ENCODE measurements at regions not wholly inside any gene's neighbourhood (a gene's known extent, or its start where the extent isn't known, plus 50 kb on each side); places are given as distances from the start of the nearest gene placed in this dataset.

GRCh38 chr6:22098601-22099031 lies 198.2 kb downstream of the PRL start:
- no peak overlapping the region for H3K27ac ChIP-seq (ENCODE audit: low read depth in 1 of 2, low read length in 1 of 2)
- H3K4me3 ChIP-seq: no peak overlapping the region
- H3K9ac ChIP-seq (ENCODE audit: insufficient read depth in 1 of 2, low read length in 2 of 2): no peak overlapping the region
- H3K9me3 ChIP-seq (ENCODE audit: control insufficient read depth in 4 of 4, insufficient read depth in 3 of 4, low read length in 3 of 4): no peaks in the 10 kb centered on the region
- peaks cover 0 to 33% (median 0%) of the 10 kb centered on the region in 5 donors for H3K4me1 ChIP-seq (ENCODE audit: control insufficient read depth in 5 of 5, insufficient read depth in 5 of 5, low read length in 5 of 5)
- H3K36me3 ChIP-seq (ENCODE audit: control insufficient read depth in 4 of 4, insufficient read depth in 4 of 4, low read length in 4 of 4): no peaks in the 10 kb centered on the region
- no peak for ATAC-seq (ENCODE audit: insufficient read depth, low FRiP score)
- peak in 2 of 3 donors; percentile 83 to 85 for DNase-seq
- no peak for TF ChIP-seq CTCF (IDR thresholded peaks at IDR 0.05; ENCODE audit: control extremely low read depth, extremely low read depth)
- no peaks in the 10 kb centered on the region for H3K27me3 ChIP-seq (ENCODE audit: control insufficient read depth in 3 of 3, insufficient read depth in 3 of 3, low read length in 2 of 3)

- no peak for TF ChIP-seq CTCF (IDR thresholded peaks at IDR 0.05; ENCODE audit: control extremely low read depth, extremely low read depth)
- Histone ChIP-seq H3K4me1 (ENCODE audit: control insufficient read depth in 5 of 5, insufficient read depth in 5 of 5, low read length in 5 of 5) (peaks cover 0 to 33% (median 0%) of the 10 kb centered on the region in 5 donors), H3K36me3 (ENCODE audit: control insufficient read depth in 4 of 4, insufficient read depth in 4 of 4, low read length in 4 of 4) (no peaks in the 10 kb centered on the region), H3K9me3 (ENCODE audit: control insufficient read depth in 4 of 4, insufficient read depth in 3 of 4, low read length in 3 of 4) (no peaks in the 10 kb centered on the region), H3K27me3 (ENCODE audit: control insufficient read depth in 3 of 3, insufficient read depth in 3 of 3, low read length in 2 of 3) (no peaks in the 10 kb centered on the region), H3K4me3 (no peak overlapping the region), H3K9ac (ENCODE audit: insufficient read depth in 1 of 2, low read length in 2 of 2) (no peak overlapping the region), H3K27ac (ENCODE audit: low read depth in 1 of 2, low read length in 1 of 2) (no peak overlapping the region)
- DNase-seq (peak in 1 of 3 donors; percentile 28), ATAC-seq (ENCODE audit: insufficient read depth, low FRiP score) (no peak)
- 71 to 79% methylated on average over 7 of the region's 7 CpGs for WGBS, 2 donors
These were observed 197.6 kb downstream of the PRL start for GRCh38 chr6:22099231-22099630.

GRCh38 chr6:22099923-22100322 lies 196.9 kb downstream of the PRL start:
- Histone ChIP-seq H3K9me3 (ENCODE audit: control insufficient read depth in 4 of 4, insufficient read depth in 3 of 4, low read length in 3 of 4) (no peaks in the 10 kb centered on the region), H3K4me3 (no peak overlapping the region), H3K27me3 (ENCODE audit: control insufficient read depth in 3 of 3, insufficient read depth in 3 of 3, low read length in 2 of 3) (no peaks in the 10 kb centered on the region), H3K4me1 (ENCODE audit: control insufficient read depth in 5 of 5, insufficient read depth in 5 of 5, low read length in 5 of 5) (peaks cover 0 to 33% (median 0%) of the 10 kb centered on the region in 5 donors), H3K27ac (ENCODE audit: low read depth in 1 of 2, low read length in 1 of 2) (no peak overlapping the region), H3K36me3 (ENCODE audit: control insufficient read depth in 4 of 4, insufficient read depth in 4 of 4, low read length in 4 of 4) (no peaks in the 10 kb centered on the region), H3K9ac (ENCODE audit: insufficient read depth in 1 of 2, low read length in 2 of 2) (no peak overlapping the region)
- WGBS, 2 donors: 66 to 70% methylated on average over 5 of the region's 5 CpGs
- DNase-seq: no peak
- no peak for ATAC-seq (ENCODE audit: insufficient read depth, low FRiP score)
- no peak for TF ChIP-seq CTCF (IDR thresholded peaks at IDR 0.05; ENCODE audit: control extremely low read depth, extremely low read depth)

- no peak for TF ChIP-seq CTCF (IDR thresholded peaks at IDR 0.05; ENCODE audit: control extremely low read depth, extremely low read depth)
- Histone ChIP-seq H3K36me3 (ENCODE audit: control insufficient read depth in 4 of 4, insufficient read depth in 4 of 4, low read length in 4 of 4) (no peaks in the 10 kb centered on the region), H3K27me3 (ENCODE audit: control insufficient read depth in 3 of 3, insufficient read depth in 3 of 3, low read length in 2 of 3) (no peaks in the 10 kb centered on the region), H3K27ac (ENCODE audit: low read depth in 1 of 2, low read length in 1 of 2) (no peak overlapping the region), H3K9me3 (ENCODE audit: control insufficient read depth in 4 of 4, insufficient read depth in 3 of 4, low read length in 3 of 4) (no peaks in the 10 kb centered on the region), H3K9ac (ENCODE audit: insufficient read depth in 1 of 2, low read length in 2 of 2) (no peak overlapping the region), H3K4me3 (no peak overlapping the region), H3K4me1 (ENCODE audit: control insufficient read depth in 5 of 5, insufficient read depth in 5 of 5, low read length in 5 of 5) (peaks cover 0 to 26% (median 0%) of the 10 kb centered on the region in 5 donors)
- DNase-seq (peak in 1 of 3 donors; percentile 31), ATAC-seq (ENCODE audit: insufficient read depth, low FRiP score) (no peak)
- 78 to 87% methylated on average over 3 of the region's 3 CpGs for WGBS, 2 donors
These were observed 195.7 kb downstream of the PRL start for GRCh38 chr6:22101163-22101562.

Data from lung (tissue), 11 donors.